ENCODE measurements at regions not wholly inside any gene's neighbourhood (a gene's known extent, or its start where the extent isn't known, plus 50 kb on each side); places are given as distances from the start of the nearest gene placed in this dataset.

- TF ChIP-seq, protein P1, sequence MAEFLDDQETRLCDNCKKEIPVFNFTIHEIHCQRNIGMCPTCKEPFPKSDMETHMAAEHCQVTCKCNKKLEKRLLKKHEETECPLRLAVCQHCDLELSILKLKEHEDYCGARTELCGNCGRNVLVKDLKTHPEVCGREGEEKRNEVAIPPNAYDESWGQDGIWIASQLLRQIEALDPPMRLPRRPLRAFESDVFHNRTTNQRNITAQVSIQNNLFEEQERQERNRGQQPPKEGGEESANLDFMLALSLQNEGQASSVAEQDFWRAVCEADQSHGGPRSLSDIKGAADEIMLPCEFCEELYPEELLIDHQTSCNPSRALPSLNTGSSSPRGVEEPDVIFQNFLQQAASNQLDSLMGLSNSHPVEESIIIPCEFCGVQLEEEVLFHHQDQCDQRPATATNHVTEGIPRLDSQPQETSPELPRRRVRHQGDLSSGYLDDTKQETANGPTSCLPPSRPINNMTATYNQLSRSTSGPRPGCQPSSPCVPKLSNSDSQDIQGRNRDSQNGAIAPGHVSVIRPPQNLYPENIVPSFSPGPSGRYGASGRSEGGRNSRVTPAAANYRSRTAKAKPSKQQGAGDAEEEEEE (CRISPR knock-in tag; IDR thresholded peaks at IDR 0.05; ENCODE audit: borderline replicate concordance) = no peak
- TF ChIP-seq ZSCAN30 (CRISPR knock-in tag; IDR thresholded peaks at IDR 0.05) = no peak
- TF ChIP-seq HDAC1 (CRISPR knock-in tag; IDR thresholded peaks at IDR 0.05) = 0 out of 2 replicates have a peak, but pooled peaks have one; percentile 73
- no peak for TF ChIP-seq MTA3 (CRISPR knock-in tag; IDR thresholded peaks at IDR 0.05)
- TF ChIP-seq IKZF5 (CRISPR knock-in tag; IDR thresholded peaks at IDR 0.05) = peak; percentile 78
- TF ChIP-seq TEAD3 (CRISPR knock-in tag; optimal IDR thresholded peaks at IDR 0.05; ENCODE audit: borderline replicate concordance) = peak; percentile 86
- TF ChIP-seq ETV5 (CRISPR knock-in tag; IDR thresholded peaks at IDR 0.05; ENCODE audit: borderline replicate concordance) = peak; percentile 70; the same call in 1 of the 2 replicates
- TF ChIP-seq HOXA9 (CRISPR knock-in tag; IDR thresholded peaks at IDR 0.05; ENCODE audit: borderline replicate concordance) = no peak
- TF ChIP-seq ZNF776 (CRISPR knock-in tag; IDR thresholded peaks at IDR 0.05) = no peak
- no peak for TF ChIP-seq BORCS8-MEF2B (CRISPR knock-in tag; IDR thresholded peaks at IDR 0.05)
- no peak for TF ChIP-seq ZFP91 (CRISPR knock-in tag; IDR thresholded peaks at IDR 0.05; ENCODE audit: borderline replicate concordance)
- TF ChIP-seq ZBTB49 (CRISPR knock-in tag; IDR thresholded peaks at IDR 0.05; ENCODE audit: borderline replicate concordance) = no peak
- TF ChIP-seq KMT2B (CRISPR knock-in tag; IDR thresholded peaks at IDR 0.05) = peak; percentile 29; the same call in 1 of the 2 replicates
- no peak for TF ChIP-seq MLLT10 (CRISPR knock-in tag; IDR thresholded peaks at IDR 0.05)
- TF ChIP-seq, protein P2, sequence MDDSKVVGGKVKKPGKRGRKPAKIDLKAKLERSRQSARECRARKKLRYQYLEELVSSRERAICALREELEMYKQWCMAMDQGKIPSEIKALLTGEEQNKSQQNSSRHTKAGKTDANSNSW (CRISPR knock-in tag; IDR thresholded peaks at IDR 0.05; ENCODE audit: borderline replicate concordance) = no peak
- TF ChIP-seq SP1 (IDR thresholded peaks at IDR 0.05) = no peak
- TF ChIP-seq SP1 (CRISPR knock-in tag; IDR thresholded peaks at IDR 0.05) = no peak
- peak; percentile 79 for TF ChIP-seq HNF4A (CRISPR knock-in tag; IDR thresholded peaks at IDR 0.05)
- TF ChIP-seq ZNF563 (CRISPR knock-in tag; IDR thresholded peaks at IDR 0.05) = no peak
- no peak for TF ChIP-seq ZNF326 (CRISPR knock-in tag; IDR thresholded peaks at IDR 0.05; ENCODE audit: borderline replicate concordance)
- TF ChIP-seq, protein P3, sequence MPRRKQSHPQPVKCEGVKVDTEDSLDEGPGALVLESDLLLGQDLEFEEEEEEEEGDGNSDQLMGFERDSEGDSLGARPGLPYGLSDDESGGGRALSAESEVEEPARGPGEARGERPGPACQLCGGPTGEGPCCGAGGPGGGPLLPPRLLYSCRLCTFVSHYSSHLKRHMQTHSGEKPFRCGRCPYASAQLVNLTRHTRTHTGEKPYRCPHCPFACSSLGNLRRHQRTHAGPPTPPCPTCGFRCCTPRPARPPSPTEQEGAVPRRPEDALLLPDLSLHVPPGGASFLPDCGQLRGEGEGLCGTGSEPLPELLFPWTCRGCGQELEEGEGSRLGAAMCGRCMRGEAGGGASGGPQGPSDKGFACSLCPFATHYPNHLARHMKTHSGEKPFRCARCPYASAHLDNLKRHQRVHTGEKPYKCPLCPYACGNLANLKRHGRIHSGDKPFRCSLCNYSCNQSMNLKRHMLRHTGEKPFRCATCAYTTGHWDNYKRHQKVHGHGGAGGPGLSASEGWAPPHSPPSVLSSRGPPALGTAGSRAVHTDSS (CRISPR knock-in tag; conservative IDR thresholded peaks at IDR 0.05) = no peak
These were observed 147.1 kb downstream of the ZNF608 start (continued) for GRCh38 chr5:124599028-124599973.
